HG03575 (cell line): ENCODE measurements at regions not wholly inside any gene's neighbourhood (a gene's known extent, or its start where the extent isn't known, plus 50 kb on each side); places are given as distances from the start of the nearest gene placed in this dataset.

Experiments
- ATAC-seq: cut with Tn5 transposase; IDR thresholded peaks from one replicate; pipeline ENCODE4 v1.9.1; 2021; ENCODE audit not compliant: unreplicated experiment, insufficient number of reproducible peaks, low FRiP score; ENCODE audit errors: extremely low read depth

DNA sequence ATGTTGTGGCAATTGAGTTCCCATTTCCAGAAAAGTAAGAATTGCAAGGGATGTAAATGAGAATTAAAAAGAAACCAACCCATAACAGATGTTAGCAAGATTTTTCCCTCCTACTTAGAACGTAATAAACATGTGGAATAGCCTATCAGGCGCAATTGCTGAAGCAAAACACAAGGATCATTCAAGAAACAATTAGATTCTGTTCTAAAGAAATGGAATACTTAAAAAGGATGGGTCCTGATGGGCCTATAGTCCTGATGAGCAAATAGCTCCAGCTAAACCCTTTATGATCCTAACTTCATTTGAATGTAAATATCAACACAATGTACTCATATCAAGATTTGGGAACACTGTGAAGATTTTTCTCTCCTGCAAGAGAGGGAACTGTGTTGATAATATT, 771.0 kb upstream of the CDH7 start:
- no peak for ATAC-seq

DNA sequence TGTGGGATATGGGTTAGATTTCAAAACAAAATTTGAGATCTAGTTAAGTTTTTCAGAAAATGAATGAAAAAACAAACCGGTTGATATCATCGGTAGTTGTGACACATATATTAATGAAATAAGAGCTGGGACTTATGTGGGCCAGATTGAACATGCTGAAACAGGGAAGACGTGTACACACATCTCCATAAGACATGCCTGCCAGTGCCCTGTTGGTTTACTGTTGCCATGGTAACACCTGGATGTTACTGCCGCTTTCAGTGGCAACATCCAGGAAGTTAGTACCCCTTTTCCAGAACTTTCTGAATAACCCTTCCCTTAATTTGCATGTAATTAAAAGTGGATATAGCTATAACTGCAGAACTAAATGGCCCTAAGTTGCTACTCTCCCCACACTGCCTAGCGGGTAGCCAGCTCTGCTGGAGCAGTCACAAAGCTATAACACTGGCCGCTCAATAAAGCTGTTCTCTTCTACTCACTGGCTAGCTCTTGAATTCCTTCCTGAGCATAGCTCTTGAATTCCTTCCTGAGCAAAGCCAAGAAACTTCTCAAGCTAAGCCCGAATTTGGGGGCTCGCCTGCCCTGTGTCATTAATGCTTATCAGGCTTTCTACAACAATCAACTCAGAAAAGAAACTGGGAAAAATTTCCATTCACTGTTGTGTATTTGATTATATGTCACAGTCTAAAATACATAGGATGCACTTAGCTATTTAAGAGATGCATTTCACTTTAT, 776.3 kb upstream of the CDH7 start:
- ATAC-seq: no peak

- no peak for ATAC-seq
Observed at GRCh38 chr18:64972545-64972944, 778.3 kb upstream of the CDH7 start.

DNA sequence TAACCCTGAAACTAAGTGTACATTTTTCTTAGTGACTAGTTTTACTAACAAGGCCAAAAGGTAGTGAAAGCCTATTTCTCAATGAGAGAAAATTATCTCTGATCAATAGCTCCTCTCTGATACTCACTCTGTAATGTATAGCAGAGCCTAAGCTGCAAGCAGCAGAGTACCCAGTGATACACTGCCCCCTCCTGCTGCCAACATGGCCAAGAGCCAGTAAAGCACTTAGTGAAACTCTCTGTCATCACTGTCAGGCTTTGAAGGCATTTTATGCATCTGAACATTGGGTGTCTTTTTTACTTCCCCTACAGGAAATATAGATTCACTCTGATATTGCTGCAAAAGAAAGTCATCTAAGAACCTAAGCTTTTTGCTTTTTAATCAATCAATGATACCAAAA, 784.1 kb upstream of the CDH7 start:
- no peak for ATAC-seq

GRCh38 chr18:64956465-64956864, 794.3 kb upstream of the CDH7 start:
- ATAC-seq: no peak

DNA sequence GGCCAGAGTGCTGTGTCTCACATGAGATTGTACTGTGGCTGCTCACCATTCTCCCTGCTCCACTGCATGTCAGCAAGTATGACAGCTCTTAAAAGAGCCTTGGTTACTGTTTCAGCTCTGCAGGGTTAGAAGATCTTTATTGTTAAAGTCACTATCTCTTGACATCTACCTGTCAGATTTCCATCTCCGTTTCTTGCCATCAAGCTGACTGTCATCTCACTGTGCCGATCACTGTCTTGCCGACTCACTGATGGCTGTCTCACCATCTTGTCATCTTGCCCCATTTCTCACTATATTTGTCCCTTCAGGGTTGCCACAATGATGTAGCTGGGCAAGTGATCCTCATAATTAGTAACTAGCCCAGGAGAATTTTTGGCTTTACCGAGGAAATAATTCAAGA, 800.9 kb upstream of the CDH7 start:
- ATAC-seq: no peak

DNA sequence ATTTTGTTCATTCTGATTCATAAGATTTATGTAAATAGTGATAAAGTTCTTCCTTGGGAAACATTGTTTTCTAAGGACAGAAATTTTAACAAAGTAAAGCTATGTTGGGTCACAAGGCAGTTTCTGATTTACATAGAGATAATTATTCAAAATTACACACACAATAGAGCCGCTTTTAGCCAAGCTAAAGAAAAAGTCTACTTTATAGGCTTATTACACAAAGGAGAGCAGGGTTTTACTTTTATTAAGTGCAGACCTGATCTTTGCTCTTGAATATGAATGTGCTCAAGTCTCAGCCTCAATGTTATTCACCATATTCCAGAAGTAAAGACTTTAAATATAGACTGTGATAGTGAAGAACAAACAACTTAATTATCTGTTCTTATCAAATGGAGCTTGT, 787.8 kb upstream of the LINC00305 start:
- no peak for ATAC-seq

DNA sequence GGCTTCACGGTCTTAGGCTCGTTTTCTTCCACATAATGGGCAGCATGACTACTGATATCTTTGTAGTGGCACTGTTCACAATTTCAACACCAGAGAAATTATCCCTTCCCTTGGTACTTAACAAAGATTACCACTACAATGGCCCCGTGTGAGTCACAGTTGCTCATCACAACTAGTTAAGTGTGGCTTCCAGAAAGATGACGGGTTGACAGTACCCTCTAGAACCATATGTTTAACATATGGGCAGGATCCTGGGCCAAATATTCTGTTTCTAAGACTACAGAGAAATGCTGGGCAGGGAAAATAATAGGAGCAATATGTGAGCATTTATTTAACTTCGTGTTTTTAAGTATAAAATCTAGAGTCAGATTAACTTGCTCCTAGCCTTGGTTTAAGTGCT, 780.1 kb upstream of the LINC00305 start:
- no peak for ATAC-seq

GRCh38 chr18:64919971-64920570, 771.2 kb upstream of the LINC00305 start:
- no peak for ATAC-seq

GRCh38 chr18:64918851-64919250, 770.0 kb upstream of the LINC00305 start:
- ATAC-seq: no peak

GRCh38 chr18:64893349-64893748, 744.5 kb upstream of the LINC00305 start:
- ATAC-seq: no peak

GRCh38 chr18:64888956-64889355, 740.1 kb upstream of the LINC00305 start:
- ATAC-seq: no peak

GRCh38 chr18:64886995-64887394, 738.1 kb upstream of the LINC00305 start:
- no peak for ATAC-seq

DNA sequence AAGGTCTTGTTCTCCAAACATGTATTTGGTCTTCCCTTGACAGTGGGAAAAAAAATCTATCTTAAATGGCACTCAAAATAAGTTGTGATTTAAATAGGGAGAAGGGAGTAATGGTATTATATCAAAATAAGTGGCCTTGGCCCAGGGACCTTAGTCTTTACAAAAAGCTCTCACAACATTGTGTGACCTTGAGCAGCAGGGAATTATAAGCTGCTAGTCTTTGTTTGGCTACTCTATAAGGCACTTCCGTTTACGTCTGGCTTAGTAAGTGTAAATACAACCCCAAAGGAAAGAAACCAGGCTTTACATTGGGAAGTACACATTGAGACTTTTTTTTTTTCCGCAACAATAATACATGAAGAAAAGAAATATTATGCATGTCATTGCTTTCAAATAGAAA, 734.0 kb upstream of the LINC00305 start:
- ATAC-seq: no peak

DNA sequence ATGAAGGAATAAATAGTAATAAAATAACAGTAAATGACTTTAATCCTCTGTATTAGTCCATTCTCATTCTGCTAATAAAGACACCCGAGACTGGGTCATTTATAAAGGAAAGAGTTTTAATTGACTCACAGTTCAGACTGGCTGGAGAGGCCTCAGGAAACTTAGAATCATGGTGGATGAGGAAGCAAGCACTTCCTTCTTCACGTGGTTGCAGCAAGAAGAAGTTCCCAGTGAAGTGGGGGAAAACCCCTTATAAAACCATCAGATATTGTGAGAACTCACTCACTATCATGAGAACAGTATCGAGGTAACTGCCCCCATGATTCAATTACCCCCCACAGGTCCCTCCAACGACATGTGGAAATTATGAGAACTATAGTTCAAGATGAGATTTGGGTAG, 727.9 kb upstream of the LINC00305 start:
- no peak for ATAC-seq

- ATAC-seq: no peak
Observed at GRCh38 chr18:64872710-64873458, 724.0 kb upstream of the LINC00305 start.

DNA sequence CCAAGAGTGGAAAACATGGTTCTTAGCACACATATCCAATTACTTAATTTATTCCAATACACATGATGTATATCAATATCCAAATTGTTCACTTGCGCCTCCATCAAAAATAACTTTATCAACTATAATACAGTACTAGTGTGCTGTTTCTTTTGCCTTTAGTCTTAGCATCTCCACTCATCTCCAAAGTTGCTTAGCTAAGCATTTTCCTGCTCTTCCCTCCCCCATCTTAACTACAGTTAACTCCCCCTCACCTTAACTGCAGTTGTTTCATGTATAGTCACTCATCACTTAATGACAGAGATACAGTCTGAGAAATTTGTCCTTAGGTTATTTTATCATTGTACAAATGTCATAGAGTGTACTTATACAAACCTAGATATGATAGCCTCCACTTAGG, 705.2 kb upstream of the LINC00305 start:
- ATAC-seq: no peak

DNA sequence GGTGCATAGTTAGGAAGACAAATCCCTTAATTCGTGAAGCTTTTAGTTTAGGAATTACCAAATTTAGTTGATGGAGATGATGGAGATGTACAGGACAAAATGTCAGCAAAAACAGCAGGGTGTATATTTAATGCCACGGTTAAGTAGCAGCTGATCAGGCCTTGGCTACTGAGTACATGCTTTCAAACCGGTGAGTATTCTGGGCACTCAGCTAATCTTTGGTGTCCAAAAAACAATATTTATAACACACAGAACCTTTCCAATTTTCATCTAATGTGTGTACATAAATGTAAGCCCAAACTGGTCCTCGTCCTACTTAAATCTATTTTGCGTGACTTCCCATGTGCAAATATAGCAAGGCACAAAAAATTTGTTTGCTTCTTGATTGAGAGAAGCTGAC, 703.4 kb upstream of the LINC00305 start:
- no peak for ATAC-seq

DNA sequence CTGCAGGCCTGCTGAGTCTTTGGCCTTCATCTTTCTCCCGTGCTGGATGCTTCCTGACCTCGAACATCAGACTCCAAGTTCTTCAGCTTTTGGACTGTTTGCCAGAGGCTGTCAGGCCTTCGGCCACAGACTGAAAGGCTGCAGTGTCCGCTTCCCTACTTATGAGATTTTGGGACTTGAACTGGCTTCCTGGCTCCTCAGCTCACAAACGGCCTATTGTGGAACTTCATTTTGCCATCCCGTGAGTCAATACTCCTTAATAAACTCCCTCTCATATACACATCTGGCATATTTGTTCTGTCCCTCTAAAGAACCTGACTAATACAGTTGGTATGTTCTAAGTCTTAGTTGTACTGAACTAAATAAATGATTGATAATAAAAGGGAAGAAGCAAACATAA, 702.8 kb upstream of the LINC00305 start:
- ATAC-seq: no peak

- no peak for ATAC-seq
Observed at GRCh38 chr18:64850791-64851190, 701.9 kb upstream of the LINC00305 start.
